Activated CD4-positive, CD25-positive, alpha-beta regulatory T cell treated with anti-CD3 and anti-CD28 coated beads, Interleukin-2, amount 50 U/mL, for 24 hours (primary cell): ENCODE measurements at regions not wholly inside any gene's neighbourhood (a gene's known extent, or its start where the extent isn't known, plus 50 kb on each side); places are given as distances from the start of the nearest gene placed in this dataset.
"Not testable (repeated sequence)": the region's sequence is repeated elsewhere in the genome, so short reads cannot be mapped to it uniquely, and the experiment has no call there.

Source experiments
- ATAC-seq, 2 donors: fragments of 150-1000 bp; cut with Tn5 transposase; one replicate each; pipeline ENCODE4 v1.10.0; 2021; ENCODE audit warnings: mild to moderate bottlenecking in 1 of 2, moderate library complexity in 1 of 2

- ATAC-seq, result no peak
These were observed 305.3 kb downstream of the TEX29 start for GRCh38 chr13:111625526-111626315.

GRCh38 chr13:111626371-111627305 lies 306.2 kb downstream of the TEX29 start:
- ATAC-seq, result no peak

- no peak for ATAC-seq
These were observed 307.2 kb downstream of the TEX29 start for GRCh38 chr13:111627596-111627995.

GRCh38 chr13:111629016-111629415 lies 308.6 kb downstream of the TEX29 start:
- ATAC-seq, result no peak

- no peak for ATAC-seq
These were observed 309.0 kb downstream of the TEX29 start for GRCh38 chr13:111629457-111629856.

- no peak for ATAC-seq
These were observed 309.5 kb downstream of the TEX29 start for GRCh38 chr13:111629926-111630325.

GRCh38 chr13:111630406-111630805 lies 310.0 kb downstream of the TEX29 start:
- ATAC-seq, result no peak

- not testable (repeated sequence) for ATAC-seq
These were observed 310.8 kb downstream of the TEX29 start for GRCh38 chr13:111631271-111631670.

- no peak for ATAC-seq
These were observed 312.5 kb downstream of the TEX29 start for GRCh38 chr13:111632906-111633305.

- ATAC-seq, result no peak
These were observed 313.0 kb downstream of the TEX29 start for GRCh38 chr13:111633401-111633800.

- no peak for ATAC-seq
These were observed 314.0 kb downstream of the TEX29 start for GRCh38 chr13:111634410-111634809.

- ATAC-seq, result no peak
These were observed 315.8 kb downstream of the TEX29 start for GRCh38 chr13:111636271-111636670.

- no peak for ATAC-seq
These were observed 316.4 kb downstream of the TEX29 start for GRCh38 chr13:111636804-111637203.

GRCh38 chr13:111637365-111637764 lies 316.9 kb downstream of the TEX29 start:
- ATAC-seq, result no peak

GRCh38 chr13:111638233-111638632 lies 317.8 kb downstream of the TEX29 start:
- no peak for ATAC-seq

- ATAC-seq, result no peak
These were observed 318.8 kb downstream of the TEX29 start for GRCh38 chr13:111639196-111639705.

GRCh38 chr13:111640006-111640405 lies 319.6 kb downstream of the TEX29 start:
- ATAC-seq, result no peak

GRCh38 chr13:111640476-111640875 lies 320.0 kb downstream of the TEX29 start:
- ATAC-seq, result no peak

- ATAC-seq, result no peak
These were observed 321.8 kb downstream of the TEX29 start for GRCh38 chr13:111642156-111642767.

GRCh38 chr13:111644750-111645149 lies 324.3 kb downstream of the TEX29 start:
- no peak for ATAC-seq

- no peak for ATAC-seq
These were observed 324.8 kb downstream of the TEX29 start for GRCh38 chr13:111645198-111645597.

GRCh38 chr13:111645598-111646455 lies 325.4 kb downstream of the TEX29 start:
- no peak for ATAC-seq
